ENCODE measurements at regions not wholly inside any gene's neighbourhood (a gene's known extent, or its start where the extent isn't known, plus 50 kb on each side); places are given as distances from the start of the nearest gene placed in this dataset.

- TF ChIP-seq MAFK (conservative IDR thresholded peaks at IDR 0.05 in 1 of 2, IDR thresholded peaks at IDR 0.05 in 1 of 2; ENCODE audit: low read length in 2 of 2) (peak; percentile 82 to 89), ZNF605 (CRISPR knock-in tag; IDR thresholded peaks at IDR 0.05) (no peak)
Observed at GRCh38 chr22:34998921-34999320, 67.0 kb upstream of the ISX start (continued).

- H2AFZ ChIP-seq (ENCODE audit: low read length) = no peak overlapping the region
- TF ChIP-seq HDAC6 (IDR thresholded peaks at IDR 0.05; ENCODE audit: low read depth, low read length) (no peak), RAD51 (IDR thresholded peaks at IDR 0.05; ENCODE audit: borderline replicate concordance) (no peak), CREB3 (CRISPR knock-in tag; IDR thresholded peaks at IDR 0.05) (no peak), ZNF747 (CRISPR knock-in tag; IDR thresholded peaks at IDR 0.05; ENCODE audit: borderline replicate concordance) (no peak), PHF8 (CRISPR knock-in tag; IDR thresholded peaks at IDR 0.05) (no peak), NCOA5 (CRISPR knock-in tag; IDR thresholded peaks at IDR 0.05) (no peak), ZNF770 (CRISPR knock-in tag; IDR thresholded peaks at IDR 0.05) (no peak), ASH2L (IDR thresholded peaks at IDR 0.05; ENCODE audit: insufficient read length, low read depth, low read length) (no peak), ZNF543 (CRISPR knock-in tag; IDR thresholded peaks at IDR 0.05) (no peak), ZNF607 (CRISPR knock-in tag; IDR thresholded peaks at IDR 0.05; ENCODE audit: borderline replicate concordance) (no peak), ZNF362 (CRISPR knock-in tag; IDR thresholded peaks at IDR 0.05; ENCODE audit: borderline replicate concordance) (no peak), REL (CRISPR knock-in tag; conservative IDR thresholded peaks at IDR 0.05) (no peak), SNAPC4 (CRISPR knock-in tag; IDR thresholded peaks at IDR 0.05) (no peak)
Observed at GRCh38 chr22:35008213-35008612, 57.7 kb upstream of the ISX start.

More at GRCh38 chr22:35008213-35008612, 57.7 kb upstream of the ISX start:
- H3K4me2 ChIP-seq (ENCODE audit: low read depth, low read length) = no peak overlapping the region
- H3K79me2 ChIP-seq (ENCODE audit: insufficient read depth, low read length) = no peaks in the 10 kb centered on the region
- DNase-seq (ENCODE audit: low spot score) = no peak
- intact Hi-C loops (cut with micrococcal nuclease; ENCODE audit: unreplicated experiment) (no loop called here), in situ Hi-C loops (cut with HindIII; ENCODE audit: extremely low pct_ligation_motif_present, low pct_unique_long_range_greater_than_20kb) (no loop called here)
- H4K20me1 ChIP-seq (ENCODE audit: insufficient read depth, low read length) = no peaks in the 10 kb centered on the region
- no peaks in the 10 kb centered on the region for H3K36me3 ChIP-seq (replicated peaks in 1 of 2; ENCODE audit: control insufficient read depth in 1 of 2, insufficient read depth in 2 of 2, low read length in 2 of 2)
- no peak for FAIRE-seq
- peaks cover 1 to 23% of the 10 kb centered on the region in 2 experiments; a peak in 3 of 5 replicates for H3K27me3 ChIP-seq (ENCODE audit: control insufficient read depth in 1 of 2, insufficient read depth in 2 of 2, low read length in 2 of 2)
- no peak overlapping the region for H3K27ac ChIP-seq (ENCODE audit: extremely low read length, insufficient read depth, low read length)
- no peak for ATAC-seq
- no peak overlapping the region for H3K9ac ChIP-seq (ENCODE audit: insufficient read depth, low read depth, low read length)
- BruUV-seq (replicated peaks) = no TSS peak
- WGBS (ENCODE audit: low lambda C conversion rate) = 0% methylated on average over 3 of the region's 5 CpGs
- ChIA-PET POLR2A (no interaction called here), CTCF (ENCODE audit: low intra/inter-chr PET ratio, low total read pairs) (no interaction called here)
- H3K4me3 ChIP-seq (replicated peaks in 1 of 3; ENCODE audit: insufficient read depth in 1 of 3, low read depth in 2 of 3, low read length in 3 of 3) = no peak overlapping the region
- no peaks in the 10 kb centered on the region for H3K9me3 ChIP-seq (ENCODE audit: low read length)
- H3K4me1 ChIP-seq (ENCODE audit: insufficient read depth, low read length) = no peaks in the 10 kb centered on the region

Measured in HepG2 (cell line).